HEK293T (cell line): ENCODE measurements at regions not wholly inside any gene's neighbourhood (a gene's known extent, or its start where the extent isn't known, plus 50 kb on each side); places are given as distances from the start of the nearest gene placed in this dataset.

Source experiments
- CTCF ChIA-PET: fragments of 350-600 bp; formaldehyde crosslinking; extraction: SDS; loops from one replicate; lab custom pipeline; 2021; ENCODE audit warnings: antibody characterized with exemption, inconsistent platforms; lab: Yijun Ruan, JAX
- POLR2A ChIA-PET: fragments of 350-600 bp; formaldehyde crosslinking; extraction: SDS; loops from one replicate; lab custom pipeline; 2020; ENCODE audit warnings: antibody characterized with exemption, inconsistent platforms; lab: Yijun Ruan, JAX
- DNase-seq: peaks from one replicate; pipeline ENCODE4 v3.0.0; 2012; ENCODE audit warnings: mixed read lengths; ENCODE audit errors: extremely low spot score
- ARNT ChIP-seq: fragments of 450-650 bp; IDR thresholded peaks from 2 replicates; pipeline ENCODE4 v1.6.1; 2017; ENCODE audit warnings: mild to moderate bottlenecking
- BHLHE40 ChIP-seq: fragments of 450-650 bp; IDR thresholded peaks from 2 replicates; pipeline ENCODE4 v1.6.1; 2016; ENCODE audit warnings: mild to moderate bottlenecking, moderate library complexity, borderline replicate concordance
- CTBP1 ChIP-seq: fragments of 450-650 bp; IDR thresholded peaks from 2 replicates; pipeline ENCODE4 v1.6.1; 2016; ENCODE audit warnings: borderline replicate concordance
- ELF4 ChIP-seq: fragments of 450-650 bp; IDR thresholded peaks from 2 replicates; pipeline ENCODE4 v1.6.1; 2017; ENCODE audit warnings: antibody characterized with exemption
- FOXA1 ChIP-seq: fragments of 450-650 bp; IDR thresholded peaks from 2 replicates; pipeline ENCODE4 v1.6.1; 2016; ENCODE audit warnings: mild to moderate bottlenecking
- FOXK2 ChIP-seq: fragments of 450-650 bp; IDR thresholded peaks from 2 replicates; pipeline ENCODE4 v1.6.1; 2016; ENCODE audit warnings: mild to moderate bottlenecking
- FOXM1 ChIP-seq: fragments of 450-650 bp; IDR thresholded peaks from 2 replicates; pipeline ENCODE4 v1.6.1; 2017; ENCODE audit warnings: mild to moderate bottlenecking, borderline replicate concordance
- HDGF ChIP-seq: fragments of 450-650 bp; IDR thresholded peaks from 2 replicates; pipeline ENCODE4 v1.6.1; 2017; ENCODE audit warnings: antibody characterized with exemption, borderline replicate concordance
- L3MBTL2 ChIP-seq: fragments of 450-650 bp; conservative IDR thresholded peaks from 2 replicates; pipeline ENCODE4 v1.6.1; 2016; ENCODE audit warnings: mild to moderate bottlenecking
- LEF1 ChIP-seq: fragments of 450-650 bp; IDR thresholded peaks from 2 replicates; pipeline ENCODE4 v1.6.1; 2017; ENCODE audit warnings: mild to moderate bottlenecking, borderline replicate concordance
- NFRKB ChIP-seq: fragments of 450-650 bp; IDR thresholded peaks from 2 replicates; pipeline ENCODE4 v1.6.1; 2016; ENCODE audit warnings: mild to moderate bottlenecking, moderate library complexity
- SP1 ChIP-seq: fragments of 450-650 bp; IDR thresholded peaks from 2 replicates; pipeline ENCODE4 v1.6.1; 2017
- SUZ12 ChIP-seq: fragments of 450-650 bp; IDR thresholded peaks from 2 replicates; pipeline ENCODE4 v1.6.1; 2016; ENCODE audit warnings: mild to moderate bottlenecking
- TARDBP ChIP-seq: fragments of 450-650 bp; IDR thresholded peaks from 2 replicates; pipeline ENCODE4 v1.6.1; 2016
- ZNF384 ChIP-seq: fragments of 450-650 bp; IDR thresholded peaks from 2 replicates; pipeline ENCODE4 v1.6.1; 2016
- TF ChIP-seq, protein P1 (sequence below): fragments of 450-650 bp; IDR thresholded peaks from 2 replicates; pipeline ENCODE4 v1.6.1; 2016

DNA sequence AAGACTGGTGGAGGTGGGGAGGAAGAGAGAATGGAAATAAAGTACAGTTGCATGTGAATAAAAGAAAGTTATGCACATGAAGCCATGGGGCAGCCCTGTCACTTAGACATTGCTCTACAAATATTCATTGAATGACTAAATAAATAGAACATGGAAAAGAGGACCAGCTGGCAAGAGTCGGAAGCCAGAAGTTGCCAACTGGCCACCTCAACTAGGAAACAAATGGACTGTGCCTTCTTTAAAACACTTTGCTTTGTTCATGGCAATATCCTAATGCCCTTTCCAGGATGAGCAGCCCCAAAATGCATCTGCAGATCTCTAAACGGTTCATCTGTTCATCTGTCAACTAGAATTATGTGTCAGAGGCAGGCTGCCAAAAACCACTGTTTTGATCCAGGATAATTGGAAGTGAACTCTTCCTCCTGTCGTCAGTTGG is 157.3 kb downstream of the NOC3L start:
- CTCF ChIA-PET, result no interaction called here
- POLR2A ChIA-PET, result no interaction called here

DNA sequence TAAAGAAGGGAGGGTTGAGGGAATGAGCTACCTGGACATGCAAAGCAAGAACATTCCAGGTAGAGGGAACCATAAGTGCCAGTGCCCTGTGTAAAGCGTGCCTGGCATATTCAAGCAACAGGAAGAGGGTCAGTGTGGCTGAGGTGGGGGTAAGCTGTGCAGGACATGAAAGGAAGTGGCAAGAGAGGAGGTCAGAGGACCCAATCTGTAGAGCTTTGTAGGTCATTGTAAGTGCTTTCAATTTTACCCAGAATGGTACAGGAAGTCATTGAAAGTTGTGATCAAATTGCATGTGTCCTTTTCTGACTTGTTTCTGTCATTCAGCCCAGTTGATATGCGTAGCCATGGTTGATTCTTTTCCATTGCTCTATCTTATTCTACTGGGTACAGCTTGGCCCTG is 156.6 kb downstream of the NOC3L start:
- no peak for DNase-seq
- no peak for TF ChIP-seq L3MBTL2
- TF ChIP-seq SUZ12, result no peak
- no peak for TF ChIP-seq SP1
- TF ChIP-seq ARNT, result no peak
- TF ChIP-seq FOXA1, result no peak
- TF ChIP-seq LEF1, result no peak
- TF ChIP-seq ELF4, result no peak
- TF ChIP-seq BHLHE40, result no peak
- no peak for TF ChIP-seq ZNF384
- POLR2A ChIA-PET, result no interaction called here
- CTCF ChIA-PET, result no interaction called here

More for the DNA sequence above, 157.3 kb downstream of the NOC3L start:
- DNase-seq, result no peak
- TF ChIP-seq BHLHE40 (no peak), CTBP1 (no peak), ARNT (no peak), NFRKB (no peak), SUZ12 (no peak), ZNF384 (no peak), HDGF (no peak), ELF4 (no peak), FOXM1 (no peak), FOXK2 (no peak), L3MBTL2 (no peak), LEF1 (no peak), FOXA1 (no peak), TARDBP (no peak)
- TF ChIP-seq, protein P1, sequence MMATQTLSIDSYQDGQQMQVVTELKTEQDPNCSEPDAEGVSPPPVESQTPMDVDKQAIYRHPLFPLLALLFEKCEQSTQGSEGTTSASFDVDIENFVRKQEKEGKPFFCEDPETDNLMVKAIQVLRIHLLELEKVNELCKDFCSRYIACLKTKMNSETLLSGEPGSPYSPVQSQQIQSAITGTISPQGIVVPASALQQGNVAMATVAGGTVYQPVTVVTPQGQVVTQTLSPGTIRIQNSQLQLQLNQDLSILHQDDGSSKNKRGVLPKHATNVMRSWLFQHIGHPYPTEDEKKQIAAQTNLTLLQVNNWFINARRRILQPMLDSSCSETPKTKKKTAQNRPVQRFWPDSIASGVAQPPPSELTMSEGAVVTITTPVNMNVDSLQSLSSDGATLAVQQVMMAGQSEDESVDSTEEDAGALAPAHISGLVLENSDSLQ, result no peak

DNA sequence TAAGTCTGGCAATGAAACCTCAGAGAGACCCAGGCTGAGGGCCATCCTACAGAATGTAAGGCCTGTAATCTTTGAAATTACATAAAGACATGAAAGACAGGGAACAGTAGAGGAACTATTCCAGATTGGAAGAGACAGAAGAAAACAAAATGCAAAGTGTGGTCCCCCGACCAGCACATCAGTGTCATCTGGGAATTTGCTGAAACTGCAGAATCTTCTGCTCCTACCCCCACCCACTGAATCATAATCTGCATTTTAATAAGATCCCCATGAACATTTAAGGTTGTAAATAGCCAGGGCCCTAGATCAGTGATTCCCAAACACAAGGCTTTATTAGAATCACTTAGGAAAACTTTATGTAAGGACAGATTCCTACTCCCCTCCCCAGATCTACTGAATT is 154.4 kb downstream of the NOC3L start:
- no peak for DNase-seq
- TF ChIP-seq, protein P1, result no peak
- no peak for TF ChIP-seq L3MBTL2
- no peak for TF ChIP-seq NFRKB
- no peak for TF ChIP-seq CTBP1
- TF ChIP-seq BHLHE40, result no peak
- TF ChIP-seq SUZ12, result no peak
- no peak for TF ChIP-seq FOXM1
- no peak for TF ChIP-seq HDGF
- TF ChIP-seq LEF1, result no peak
- no peak for TF ChIP-seq SP1
- no peak for TF ChIP-seq ARNT
- no peak for TF ChIP-seq ZNF384
- TF ChIP-seq FOXK2, result no peak
- no peak for TF ChIP-seq TARDBP
- TF ChIP-seq ELF4, result no peak
- TF ChIP-seq FOXA1, result no peak
- ChIA-PET POLR2A (no interaction called here), CTCF (no interaction called here)

DNA sequence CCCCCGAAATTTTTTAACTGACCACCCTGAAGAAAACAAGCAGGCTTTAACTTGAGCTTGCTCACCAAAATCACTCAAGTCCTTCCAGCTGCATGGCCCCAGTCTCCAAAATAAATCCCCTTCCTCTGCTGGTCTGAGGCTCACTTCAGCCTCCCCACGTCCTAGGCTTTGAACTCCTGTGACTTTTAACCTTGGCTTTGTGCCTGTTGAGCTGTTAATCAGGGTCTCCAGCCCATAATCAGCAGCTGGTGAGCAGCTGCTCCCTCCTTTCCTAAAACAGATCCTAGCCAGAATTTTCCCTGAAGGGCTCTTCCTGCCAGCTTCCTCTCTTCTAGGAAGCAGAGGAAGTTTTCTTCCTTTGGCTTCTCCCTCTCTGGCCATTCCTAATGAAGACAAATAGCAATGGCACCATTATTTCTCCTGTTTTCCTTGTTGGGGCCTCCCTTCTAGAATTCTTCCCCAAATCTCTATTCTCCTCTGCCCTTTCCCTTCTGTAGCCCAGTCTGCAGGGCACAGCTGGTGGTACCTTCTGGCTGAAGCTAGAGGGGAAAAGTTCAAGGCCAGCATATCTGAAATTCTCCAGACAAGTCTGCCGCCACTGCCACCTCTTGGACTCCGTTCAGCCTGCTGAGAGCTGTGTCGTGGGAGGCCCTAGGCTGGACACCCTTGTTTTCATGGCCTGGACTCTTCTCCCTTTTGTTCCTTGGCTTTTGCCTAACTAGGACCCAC is 152.1 kb downstream of the NOC3L start:
- TF ChIP-seq FOXM1 (no peak), LEF1 (no peak), SUZ12 (no peak), TARDBP (no peak), FOXA1 (no peak), ARNT (no peak), ZNF384 (no peak), L3MBTL2 (no peak), HDGF (no peak)
- TF ChIP-seq, protein P1, result no peak
- POLR2A ChIA-PET, result no interaction called here
- CTCF ChIA-PET, result interaction anchor here (1.2 kb wide), 1 partner anchor 8 kb away, joined by 3 read pairs; no protein-coding TSS in a partner anchor

DNA sequence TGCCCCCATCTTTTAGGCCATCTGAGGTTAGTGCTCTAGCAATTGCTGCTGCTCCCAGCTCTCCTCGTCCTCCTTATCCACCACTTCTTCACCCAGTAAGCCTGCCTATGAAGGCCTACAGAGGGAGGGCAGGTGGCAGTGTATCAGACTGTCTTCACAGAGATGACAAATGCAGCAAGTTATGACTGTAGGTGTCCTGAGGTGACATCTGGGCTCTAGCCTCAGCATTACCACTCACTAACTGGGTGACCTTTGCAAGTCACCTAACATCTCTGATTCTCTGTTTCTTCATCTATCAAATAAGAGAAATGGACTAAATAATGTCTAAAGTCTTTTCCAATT is 151.6 kb downstream of the NOC3L start:
- POLR2A ChIA-PET, result no interaction called here
- DNase-seq, result no peak
- CTCF ChIA-PET, result interaction anchor here (1.2 kb wide), 1 partner anchor 9 kb away, joined by 3 read pairs; no protein-coding TSS in a partner anchor
- no peak for TF ChIP-seq HDGF
- TF ChIP-seq FOXM1, result no peak
- no peak for TF ChIP-seq BHLHE40
- no peak for TF ChIP-seq CTBP1
- TF ChIP-seq TARDBP, result no peak
- TF ChIP-seq L3MBTL2, result no peak
- TF ChIP-seq NFRKB, result no peak

More for the DNA sequence above, 152.1 kb downstream of the NOC3L start:
- DNase-seq, result no peak

DNA sequence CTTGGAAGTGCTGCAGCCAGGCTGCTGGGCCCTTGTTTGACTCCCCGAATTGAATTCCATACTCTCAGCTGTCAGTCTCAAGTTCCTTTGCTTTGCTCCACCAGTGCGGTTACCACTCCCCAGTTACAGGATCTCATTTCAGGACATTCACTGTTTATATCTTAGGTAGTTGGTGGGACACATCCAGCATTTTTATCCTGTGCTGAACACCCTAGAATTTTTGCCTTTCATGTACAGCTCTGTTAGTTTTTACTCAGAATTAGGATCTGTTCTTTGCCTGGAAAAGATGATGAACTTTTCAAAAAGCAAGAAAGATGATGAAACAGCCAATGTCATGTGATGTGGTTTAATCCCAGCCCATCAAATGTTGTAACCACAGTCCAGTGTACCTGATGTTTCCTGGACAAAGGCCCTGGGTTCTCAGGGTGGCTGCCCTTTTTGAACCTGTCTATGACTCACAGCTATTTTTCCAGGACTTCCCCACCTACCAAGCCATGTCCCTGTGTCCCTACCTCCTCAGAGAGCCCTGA is 149.7 kb downstream of the NOC3L start:
- DNase-seq, result no peak
- ChIA-PET POLR2A (no interaction called here), CTCF (no interaction called here)
- no peak for TF ChIP-seq SUZ12
- TF ChIP-seq HDGF, result no peak
- no peak for TF ChIP-seq FOXM1
- no peak for TF ChIP-seq NFRKB
- TF ChIP-seq ARNT, result no peak
- TF ChIP-seq L3MBTL2, result no peak
- no peak for TF ChIP-seq SP1
- no peak for TF ChIP-seq CTBP1
- TF ChIP-seq ELF4, result no peak
- TF ChIP-seq FOXK2, result no peak
- TF ChIP-seq BHLHE40, result no peak
- no peak for TF ChIP-seq FOXA1
